GM12891 (cell line): ENCODE measurements at regions not wholly inside any gene's neighbourhood (a gene's known extent, or its start where the extent isn't known, plus 50 kb on each side); places are given as distances from the start of the nearest gene placed in this dataset.

Experiments used
- PAX5 ChIP-seq: IDR thresholded peaks from 2 replicates; pipeline ENCODE4 v1.6.1; 2011; ENCODE audit warnings: low read length, moderate library complexity, mild to moderate bottlenecking; ENCODE audit not compliant: insufficient read depth, severe bottlenecking
- POLR2A ChIP-seq: IDR thresholded peaks from 2 replicates; pipeline ENCODE4 v1.6.1; 2011; ENCODE audit warnings: low read depth, low read length, control low read depth
- POLR2AphosphoS5 ChIP-seq: IDR thresholded peaks from 2 replicates; pipeline ENCODE4 v1.6.1; 2011; ENCODE audit warnings: low read depth, low read length, control low read depth
- POU2F2 ChIP-seq: IDR thresholded peaks from 2 replicates; pipeline ENCODE4 v1.6.1; 2011; ENCODE audit warnings: low read depth, mild to moderate bottlenecking, control low read depth, low read length, moderate library complexity
- SPI1 ChIP-seq: IDR thresholded peaks from 2 replicates; pipeline ENCODE4 v1.6.1; 2011; ENCODE audit warnings: low read depth, low read length, control low read depth
- TAF1 ChIP-seq: IDR thresholded peaks from 2 replicates; pipeline ENCODE4 v1.6.1; 2011; ENCODE audit warnings: low read depth, low read length, control low read depth

DNA sequence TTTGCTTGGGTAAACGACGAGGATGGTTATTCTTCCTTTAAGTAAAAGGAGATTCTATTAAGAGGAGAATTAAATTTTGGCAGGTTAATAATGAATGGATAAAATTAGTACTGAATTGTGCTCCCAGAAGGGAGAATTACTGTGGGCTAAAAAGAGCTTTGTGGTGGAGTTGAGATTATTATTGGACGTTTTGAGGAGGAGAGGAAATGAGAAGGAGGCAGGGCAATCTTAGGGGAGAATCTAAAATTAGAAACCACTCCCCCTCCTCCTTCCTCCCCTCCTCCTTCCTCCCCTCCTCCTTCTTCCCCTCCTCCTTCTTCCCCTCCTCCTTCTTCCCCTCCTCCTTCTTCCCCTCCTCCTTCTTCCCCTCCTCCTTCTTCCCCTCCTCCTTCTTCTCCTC, 331.8 kb downstream of the PRL start:
- TF ChIP-seq POLR2A (no peak), POLR2AphosphoS5 (no peak), POU2F2 (no peak), PAX5 (no peak), SPI1 (no peak), TAF1 (no peak)
